ENCODE measurements at regions not wholly inside any gene's neighbourhood (a gene's known extent, or its start where the extent isn't known, plus 50 kb on each side); places are given as distances from the start of the nearest gene placed in this dataset.

DNA sequence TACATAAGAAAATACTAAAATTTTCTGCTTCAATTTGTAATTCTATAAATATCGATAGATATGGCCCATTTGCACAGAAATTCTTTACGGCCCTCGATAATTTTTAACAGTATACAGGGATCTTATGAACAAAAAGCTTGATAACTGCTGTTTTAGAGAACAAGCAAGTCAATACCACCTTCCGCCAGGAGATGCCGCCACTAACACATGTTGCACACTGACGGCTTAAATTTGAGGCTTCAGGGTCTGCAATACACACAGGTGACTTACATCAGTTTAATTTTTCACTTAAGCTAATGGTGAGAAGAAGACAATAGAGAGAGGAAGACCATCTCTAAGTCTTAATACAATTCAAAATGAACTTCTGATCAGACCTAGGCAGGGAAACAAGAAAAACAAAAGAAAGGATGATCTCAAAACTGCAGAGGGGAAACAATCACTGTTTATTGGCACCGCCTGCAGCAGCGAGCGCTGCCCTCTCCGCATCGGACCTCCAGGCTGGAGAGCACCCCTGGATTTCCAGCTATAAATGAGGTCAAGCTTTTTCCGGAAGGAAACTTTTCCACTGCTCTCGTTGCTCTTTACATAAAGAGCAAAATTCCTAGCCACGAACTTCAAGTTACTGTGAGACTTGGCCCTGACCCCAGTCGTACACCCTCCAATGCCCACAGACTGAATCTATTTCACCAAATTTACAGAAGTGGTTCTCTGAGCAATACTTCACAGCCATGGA, 53.9 kb downstream of the OTOR start:
- peak; percentile 89 for DNase-seq (ENCODE audit: low spot score)
- no peak for ATAC-seq (ENCODE audit: low FRiP score)
- TF ChIP-seq, protein P1, sequence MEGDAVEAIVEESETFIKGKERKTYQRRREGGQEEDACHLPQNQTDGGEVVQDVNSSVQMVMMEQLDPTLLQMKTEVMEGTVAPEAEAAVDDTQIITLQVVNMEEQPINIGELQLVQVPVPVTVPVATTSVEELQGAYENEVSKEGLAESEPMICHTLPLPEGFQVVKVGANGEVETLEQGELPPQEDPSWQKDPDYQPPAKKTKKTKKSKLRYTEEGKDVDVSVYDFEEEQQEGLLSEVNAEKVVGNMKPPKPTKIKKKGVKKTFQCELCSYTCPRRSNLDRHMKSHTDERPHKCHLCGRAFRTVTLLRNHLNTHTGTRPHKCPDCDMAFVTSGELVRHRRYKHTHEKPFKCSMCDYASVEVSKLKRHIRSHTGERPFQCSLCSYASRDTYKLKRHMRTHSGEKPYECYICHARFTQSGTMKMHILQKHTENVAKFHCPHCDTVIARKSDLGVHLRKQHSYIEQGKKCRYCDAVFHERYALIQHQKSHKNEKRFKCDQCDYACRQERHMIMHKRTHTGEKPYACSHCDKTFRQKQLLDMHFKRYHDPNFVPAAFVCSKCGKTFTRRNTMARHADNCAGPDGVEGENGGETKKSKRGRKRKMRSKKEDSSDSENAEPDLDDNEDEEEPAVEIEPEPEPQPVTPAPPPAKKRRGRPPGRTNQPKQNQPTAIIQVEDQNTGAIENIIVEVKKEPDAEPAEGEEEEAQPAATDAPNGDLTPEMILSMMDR (IDR thresholded peaks at IDR 0.05): peak in 2 of 3 donors; percentile 27 to 45

DNA sequence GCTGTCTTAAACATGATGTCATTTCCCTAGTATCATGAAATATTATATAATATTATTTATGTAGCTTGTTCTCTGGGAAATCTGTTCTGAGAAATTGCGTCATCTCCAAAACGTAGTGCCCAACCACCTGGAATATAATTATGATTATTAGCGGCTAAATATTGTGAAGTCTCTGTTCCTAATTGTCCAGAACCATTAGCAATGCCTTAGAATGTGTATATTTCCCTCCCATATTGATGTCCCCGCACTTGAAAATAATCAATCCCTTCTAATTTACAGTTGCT, 54.4 kb downstream of the OTOR start:
- no peak for DNase-seq (ENCODE audit: low spot score)
- ATAC-seq (ENCODE audit: low FRiP score): no peak
- TF ChIP-seq, protein P1 (IDR thresholded peaks at IDR 0.05): no peak

DNA sequence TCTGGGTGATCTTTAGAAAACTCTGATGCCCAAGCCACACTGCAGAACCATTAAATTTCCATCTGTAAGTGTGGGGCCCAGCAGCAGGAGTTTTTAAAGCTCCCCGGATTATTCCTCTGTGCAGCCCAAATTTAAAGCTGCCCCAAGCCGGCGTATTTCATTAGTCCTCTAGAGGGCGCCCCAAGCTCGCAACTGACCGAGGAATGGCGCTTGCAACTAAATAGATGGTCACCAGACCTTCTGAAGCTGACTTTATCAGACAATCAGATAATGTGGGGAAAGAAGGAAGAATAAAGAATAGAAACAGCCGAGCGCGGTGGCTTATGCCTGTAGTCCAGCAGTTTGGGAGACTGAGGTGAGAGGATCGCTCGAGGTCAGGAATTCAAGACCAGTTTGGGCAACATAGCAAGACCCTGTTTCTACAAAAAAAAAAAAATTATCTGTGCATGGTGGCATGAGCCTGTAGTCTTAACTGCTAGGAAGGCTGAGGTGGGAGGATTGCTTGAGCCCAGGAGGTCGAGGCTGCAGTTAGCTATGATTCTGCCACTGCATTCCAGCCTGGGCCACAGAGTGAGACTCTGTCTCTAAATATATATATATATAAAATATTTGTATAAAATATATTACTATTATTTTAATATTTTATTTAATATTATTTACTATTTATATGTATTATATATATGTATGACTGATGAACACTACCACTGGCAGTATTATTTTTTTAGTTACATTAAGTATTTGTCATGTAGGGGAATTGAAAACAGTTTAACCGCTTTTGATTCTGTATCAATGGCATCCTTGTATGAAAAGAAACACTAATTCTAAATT, 56.0 kb downstream of the OTOR start:
- TF ChIP-seq, protein P1 (IDR thresholded peaks at IDR 0.05): peak in 1 of 3 donors; percentile 33
- ATAC-seq (ENCODE audit: low FRiP score) (no peak), DNase-seq (ENCODE audit: low spot score) (peak; percentile 44)

DNA sequence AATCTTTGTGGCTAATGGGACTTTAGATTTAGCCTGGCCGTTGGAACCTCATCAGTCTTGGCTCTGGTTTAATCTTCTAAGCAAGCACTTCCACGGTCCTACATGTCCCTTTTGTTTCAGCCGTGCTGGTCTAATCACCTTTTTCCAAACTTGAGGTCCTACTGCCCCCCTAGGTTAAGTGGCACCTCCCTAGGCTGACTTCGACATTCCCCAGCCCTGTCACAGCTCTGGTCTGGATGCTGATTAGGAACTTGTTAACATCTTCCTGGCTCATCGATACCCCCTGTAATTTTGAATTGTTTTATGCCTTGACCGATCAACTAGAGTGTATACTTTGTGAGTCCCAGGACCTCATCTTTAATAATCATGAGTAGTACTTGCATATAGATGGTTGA, 56.6 kb downstream of the OTOR start:
- DNase-seq (ENCODE audit: low spot score) (no peak), ATAC-seq (ENCODE audit: low FRiP score) (no peak)
- TF ChIP-seq, protein P1 (IDR thresholded peaks at IDR 0.05): no peak

DNA sequence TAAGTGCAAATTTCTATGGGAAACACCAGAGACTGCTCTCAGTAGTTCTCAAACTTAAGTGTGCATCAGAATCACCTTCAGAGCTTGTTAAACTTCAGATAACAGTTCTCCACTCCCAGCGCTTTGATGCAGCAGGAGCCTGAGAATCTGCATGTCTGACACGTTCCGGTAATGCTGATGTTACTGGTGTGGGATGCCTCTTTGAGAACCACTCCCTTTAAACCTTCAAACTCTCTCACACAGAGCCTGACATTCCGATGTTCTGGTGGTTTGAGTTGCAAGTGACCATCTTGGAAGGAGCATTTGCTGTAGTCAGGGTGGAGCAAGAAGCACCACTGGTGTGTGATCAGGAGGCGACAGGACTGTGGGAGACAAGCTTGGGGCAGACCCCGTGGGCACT, 57.9 kb downstream of the OTOR start:
- TF ChIP-seq, protein P1 (IDR thresholded peaks at IDR 0.05): no peak
- DNase-seq (ENCODE audit: low spot score): no peak
- ATAC-seq (ENCODE audit: low FRiP score): no peak

DNA sequence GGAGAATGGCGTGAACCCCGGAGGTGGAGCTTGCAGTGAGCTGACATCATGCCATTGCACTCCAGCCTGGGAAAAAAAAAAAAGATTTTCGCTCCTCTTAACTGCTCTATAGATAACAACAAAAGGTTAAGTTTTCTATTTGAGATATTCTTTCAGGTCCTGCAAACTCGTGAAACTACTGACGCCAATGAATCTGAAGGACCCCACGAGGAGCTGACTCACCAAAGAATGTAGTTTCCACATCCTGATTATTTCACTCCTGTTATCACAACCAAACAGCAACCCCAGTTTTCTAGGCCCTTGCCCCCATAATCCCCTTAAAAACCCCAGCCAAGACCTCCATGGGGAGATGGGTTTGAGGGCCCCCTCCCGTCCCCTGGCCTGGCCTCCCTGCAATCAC, 58.7 kb downstream of the OTOR start:
- DNase-seq (ENCODE audit: low spot score): no peak
- no peak for ATAC-seq (ENCODE audit: low FRiP score)
- TF ChIP-seq, protein P1 (IDR thresholded peaks at IDR 0.05): no peak

DNA sequence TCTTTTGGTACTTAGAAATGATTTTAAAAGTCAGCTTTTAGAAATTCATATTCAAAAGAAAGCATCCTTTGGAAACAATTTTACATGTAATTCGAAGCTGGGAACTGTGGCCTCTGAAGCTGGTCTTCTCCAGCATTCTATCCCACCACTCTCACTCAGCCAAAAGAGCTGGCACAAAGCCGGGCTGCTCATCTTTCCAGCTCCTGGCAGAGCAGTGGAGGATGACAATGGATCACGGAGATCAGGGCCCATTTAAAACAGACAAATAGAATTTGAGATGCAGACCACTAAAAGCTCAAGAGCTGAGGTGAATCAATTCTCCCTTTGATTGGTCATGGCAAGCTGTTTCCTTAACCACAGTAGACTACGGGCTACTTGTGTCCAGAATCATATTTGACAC, 60.6 kb downstream of the OTOR start:
- DNase-seq (ENCODE audit: low spot score) (no peak), ATAC-seq (ENCODE audit: low FRiP score) (no peak)
- TF ChIP-seq, protein P1 (IDR thresholded peaks at IDR 0.05): no peak
